ENCODE measurements at regions not wholly inside any gene's neighbourhood (a gene's known extent, or its start where the extent isn't known, plus 50 kb on each side); places are given as distances from the start of the nearest gene placed in this dataset.

DNA sequence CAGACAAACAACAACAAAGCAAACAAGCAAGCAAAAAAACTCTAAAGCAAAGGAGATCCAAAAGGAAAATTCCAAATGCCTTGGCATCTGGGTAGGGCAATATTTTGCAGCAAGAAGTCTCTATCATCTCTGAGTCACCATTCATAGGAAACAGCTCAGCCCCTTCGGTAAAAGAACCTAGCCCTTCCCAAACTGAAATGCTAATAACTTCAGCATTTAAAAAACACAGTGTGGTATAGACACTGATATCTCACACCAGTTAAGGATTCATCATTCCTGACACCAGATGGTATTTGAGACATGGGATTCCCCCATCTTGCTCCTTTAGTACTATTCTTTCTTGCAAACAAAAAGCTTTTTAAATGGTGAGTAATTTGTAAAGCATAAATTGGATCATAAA is 491.8 kb downstream of the TXNL1 start:
- TF ChIP-seq, protein P1, sequence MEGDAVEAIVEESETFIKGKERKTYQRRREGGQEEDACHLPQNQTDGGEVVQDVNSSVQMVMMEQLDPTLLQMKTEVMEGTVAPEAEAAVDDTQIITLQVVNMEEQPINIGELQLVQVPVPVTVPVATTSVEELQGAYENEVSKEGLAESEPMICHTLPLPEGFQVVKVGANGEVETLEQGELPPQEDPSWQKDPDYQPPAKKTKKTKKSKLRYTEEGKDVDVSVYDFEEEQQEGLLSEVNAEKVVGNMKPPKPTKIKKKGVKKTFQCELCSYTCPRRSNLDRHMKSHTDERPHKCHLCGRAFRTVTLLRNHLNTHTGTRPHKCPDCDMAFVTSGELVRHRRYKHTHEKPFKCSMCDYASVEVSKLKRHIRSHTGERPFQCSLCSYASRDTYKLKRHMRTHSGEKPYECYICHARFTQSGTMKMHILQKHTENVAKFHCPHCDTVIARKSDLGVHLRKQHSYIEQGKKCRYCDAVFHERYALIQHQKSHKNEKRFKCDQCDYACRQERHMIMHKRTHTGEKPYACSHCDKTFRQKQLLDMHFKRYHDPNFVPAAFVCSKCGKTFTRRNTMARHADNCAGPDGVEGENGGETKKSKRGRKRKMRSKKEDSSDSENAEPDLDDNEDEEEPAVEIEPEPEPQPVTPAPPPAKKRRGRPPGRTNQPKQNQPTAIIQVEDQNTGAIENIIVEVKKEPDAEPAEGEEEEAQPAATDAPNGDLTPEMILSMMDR (IDR thresholded peaks at IDR 0.05; ENCODE audit: low read depth, low read length, poor library complexity, severe bottlenecking), result no peak
- no peak for TF ChIP-seq EZH2phosphoT487 (IDR thresholded peaks at IDR 0.05; ENCODE audit: borderline replicate concordance, low read length)
